Tibial nerve (tissue), 4 donors: ENCODE measurements at regions not wholly inside any gene's neighbourhood (a gene's known extent, or its start where the extent isn't known, plus 50 kb on each side); places are given as distances from the start of the nearest gene placed in this dataset.
"Not testable (repeated sequence)": the region's sequence is repeated elsewhere in the genome, so short reads cannot be mapped to it uniquely, and the experiment has no call there.

ENCODE experiments used
- DNase-seq, 2 donors: peaks; one replicate each; pipeline ENCODE4 v3.0.0-alpha.2; 2019; ENCODE audit warnings: low spot score in 2 of 2
- H3K27ac ChIP-seq, 4 donors: fragments of 200-600 bp; sonication (generic) in 3 of 4; one replicate each; pipeline ENCODE4 v1.5.1; 2017 to 2019; ENCODE audit warnings: mild to moderate bottlenecking in 1 of 4
- H3K27me3 ChIP-seq, 2 donors: fragments of 200-600 bp; sonication (generic) in 1 of 2; one replicate each; pipeline versions ENCODE4 v1.5.1 to v1.6.0; 2017 to 2019
- H3K36me3 ChIP-seq, 3 donors: fragments of 200-600 bp; sonication (generic); one replicate each; pipeline ENCODE4 v1.5.1; 2018 to 2019
- H3K4me1 ChIP-seq, 4 donors: fragments of 200-600 bp; sonication (generic) in 3 of 4; one replicate each; pipeline ENCODE4 v1.5.1; 2017 to 2019
- H3K4me3 ChIP-seq, 4 donors: fragments of 200-600 bp; sonication (generic) in 3 of 4; one replicate each; pipeline ENCODE4 v1.5.1; 2017 to 2019; ENCODE audit warnings: mild to moderate bottlenecking in 1 of 4, moderate library complexity in 1 of 4
- H3K9me3 ChIP-seq, 4 donors: fragments of 200-600 bp; sonication (generic) in 3 of 4; one replicate each; pipeline ENCODE4 v1.5.1; 2017 to 2019
- EP300 ChIP-seq, 2 donors: sonication (generic); formaldehyde crosslinking; IDR thresholded peaks; one replicate each; pipeline ENCODE4 v1.6.1; 2017; ENCODE audit warnings: antibody characterized with exemption in 2 of 2, mild to moderate bottlenecking in 1 of 2
- POLR2A ChIP-seq, 2 donors: fragments of 450-650 bp; IDR thresholded peaks; one replicate each; pipeline ENCODE4 v1.6.1; 2017; ENCODE audit warnings: antibody characterized with exemption in 2 of 2, mild to moderate bottlenecking in 2 of 2, moderate library complexity in 2 of 2
- WGBS, 2 donors: methylation state at CpG; one replicate each; pipeline ENCODE4 v1.1.5; 2018; 5-methylcytosine and 5-hydroxymethylcytosine counted together
- TF ChIP-seq, protein P1 (sequence below), 5 experiments: fragments of 200-600 bp in 3 of 5; fragments of 450-650 bp in 2 of 5; sonication (generic) in 3 of 5; IDR thresholded peaks; one replicate each; pipeline ENCODE4 v1.5.1; 2016 to 2019; ENCODE audit warnings: antibody characterized with exemption in 5 of 5, mild to moderate bottlenecking in 3 of 5, moderate library complexity in 2 of 5

DNA sequence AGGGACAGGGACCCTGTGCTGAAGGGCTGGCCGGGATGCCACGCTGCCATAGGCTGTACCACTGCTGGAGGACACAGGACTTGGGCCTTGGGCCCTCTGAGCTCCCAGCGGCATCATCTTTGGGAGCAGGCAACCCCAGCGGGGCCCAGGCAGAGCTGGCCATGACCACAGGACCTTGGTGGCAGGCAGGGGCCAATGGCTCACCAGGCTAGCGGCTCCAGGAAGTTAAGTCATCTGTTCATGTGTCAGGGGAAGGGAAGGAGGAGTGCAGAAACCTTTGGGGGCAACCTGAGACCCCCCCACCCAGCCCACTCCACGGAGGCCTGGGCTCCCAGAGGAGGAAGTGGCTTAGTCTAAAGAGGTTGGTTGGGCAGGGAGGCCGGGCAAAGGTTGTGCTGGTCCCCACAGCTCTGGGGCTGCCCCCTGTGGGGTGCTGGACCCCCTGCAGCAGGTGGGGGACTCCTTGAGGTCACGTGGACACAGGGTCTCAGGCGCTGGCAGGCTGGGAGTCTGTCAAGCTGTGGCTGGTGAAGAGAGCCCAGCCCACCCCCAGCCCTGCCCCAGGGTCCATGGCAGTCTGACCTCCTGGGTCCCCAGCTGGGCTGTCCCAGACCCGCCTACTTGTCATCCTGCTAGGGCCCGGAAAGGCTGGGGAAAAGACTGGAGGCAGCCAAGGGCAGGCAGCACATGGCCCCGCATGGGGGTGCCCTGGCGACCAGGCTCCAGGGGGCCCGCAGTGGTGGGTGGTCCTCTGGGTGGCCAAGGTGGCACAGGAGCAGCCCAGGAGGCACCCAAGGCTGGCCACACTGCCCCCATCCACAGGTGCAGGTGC, 184.3 kb downstream of the IGLL1 start:
- no peaks in the 10 kb centered on the region for H3K9me3 ChIP-seq
- DNase-seq, result no peak
- peaks cover 0 to 7% (median 0%) of the 10 kb centered on the region in 3 donors for H3K36me3 ChIP-seq
- TF ChIP-seq, protein P1, sequence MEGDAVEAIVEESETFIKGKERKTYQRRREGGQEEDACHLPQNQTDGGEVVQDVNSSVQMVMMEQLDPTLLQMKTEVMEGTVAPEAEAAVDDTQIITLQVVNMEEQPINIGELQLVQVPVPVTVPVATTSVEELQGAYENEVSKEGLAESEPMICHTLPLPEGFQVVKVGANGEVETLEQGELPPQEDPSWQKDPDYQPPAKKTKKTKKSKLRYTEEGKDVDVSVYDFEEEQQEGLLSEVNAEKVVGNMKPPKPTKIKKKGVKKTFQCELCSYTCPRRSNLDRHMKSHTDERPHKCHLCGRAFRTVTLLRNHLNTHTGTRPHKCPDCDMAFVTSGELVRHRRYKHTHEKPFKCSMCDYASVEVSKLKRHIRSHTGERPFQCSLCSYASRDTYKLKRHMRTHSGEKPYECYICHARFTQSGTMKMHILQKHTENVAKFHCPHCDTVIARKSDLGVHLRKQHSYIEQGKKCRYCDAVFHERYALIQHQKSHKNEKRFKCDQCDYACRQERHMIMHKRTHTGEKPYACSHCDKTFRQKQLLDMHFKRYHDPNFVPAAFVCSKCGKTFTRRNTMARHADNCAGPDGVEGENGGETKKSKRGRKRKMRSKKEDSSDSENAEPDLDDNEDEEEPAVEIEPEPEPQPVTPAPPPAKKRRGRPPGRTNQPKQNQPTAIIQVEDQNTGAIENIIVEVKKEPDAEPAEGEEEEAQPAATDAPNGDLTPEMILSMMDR (IDR thresholded peaks at IDR 0.05), result no peak
- TF ChIP-seq POLR2A (IDR thresholded peaks at IDR 0.05), result no peak
- no peak for TF ChIP-seq EP300 (IDR thresholded peaks at IDR 0.05)
- no peak overlapping the region for H3K27ac ChIP-seq
- WGBS, 2 donors, result 68 to 82% methylated on average over 11 of the region's 14 CpGs
- no peaks in the 10 kb centered on the region for H3K4me1 ChIP-seq
- no peak overlapping the region for H3K4me3 ChIP-seq
- no peaks in the 10 kb centered on the region for H3K27me3 ChIP-seq

DNA sequence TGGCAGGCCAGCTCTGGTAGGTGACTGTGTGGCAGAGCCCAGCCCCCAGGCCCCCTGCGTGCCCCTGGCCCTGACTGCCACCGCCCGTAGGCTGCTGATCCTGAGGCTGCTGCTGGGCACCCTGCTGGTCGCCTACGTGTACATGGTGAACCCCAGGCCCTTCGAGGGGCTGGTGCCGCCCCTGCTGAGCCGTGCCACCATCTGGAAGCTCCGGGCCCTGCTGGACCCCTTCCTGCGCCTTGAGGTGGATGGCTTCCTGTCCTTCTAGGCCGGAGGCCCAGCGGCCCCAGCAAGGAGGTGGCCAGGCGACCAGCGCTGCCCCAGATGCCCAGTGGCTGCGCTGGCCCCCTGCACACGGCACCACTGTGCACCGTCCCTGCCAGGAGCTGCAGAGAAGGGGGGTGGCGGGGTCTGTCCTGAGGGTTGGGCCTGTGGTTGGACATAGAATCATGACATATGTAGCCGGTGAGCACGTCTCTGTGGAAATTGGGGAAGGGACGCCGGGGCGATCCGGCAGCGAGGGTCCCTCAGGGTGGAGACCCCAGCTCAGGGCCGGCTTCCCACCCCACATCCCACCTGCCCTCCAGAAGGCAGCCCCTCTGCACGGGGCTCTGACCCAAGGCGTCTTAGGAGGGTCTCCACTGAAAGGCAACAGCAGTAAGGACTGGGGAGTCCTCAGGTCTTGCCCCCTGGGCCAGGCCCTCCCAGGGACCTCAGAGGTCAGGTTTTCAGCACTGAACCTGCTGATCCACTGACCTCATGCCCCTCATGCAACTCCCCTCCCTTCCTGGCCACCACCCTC, 185.4 kb downstream of the IGLL1 start:
- WGBS, 2 donors, result 90% methylated on average over 6 to 16 of the region's 28 CpGs
- H3K9me3 ChIP-seq, result no peaks in the 10 kb centered on the region
- no peak overlapping the region for H3K27ac ChIP-seq
- TF ChIP-seq POLR2A (IDR thresholded peaks at IDR 0.05), result no peak
- TF ChIP-seq, protein P1 (IDR thresholded peaks at IDR 0.05), result no peak
- TF ChIP-seq EP300 (IDR thresholded peaks at IDR 0.05), result no peak
- DNase-seq, result no peak
- no peak overlapping the region for H3K4me3 ChIP-seq
- no peaks in the 10 kb centered on the region for H3K4me1 ChIP-seq
- no peaks in the 10 kb centered on the region for H3K27me3 ChIP-seq
- H3K36me3 ChIP-seq, result peaks cover 0 to 7% (median 0%) of the 10 kb centered on the region in 3 donors

DNA sequence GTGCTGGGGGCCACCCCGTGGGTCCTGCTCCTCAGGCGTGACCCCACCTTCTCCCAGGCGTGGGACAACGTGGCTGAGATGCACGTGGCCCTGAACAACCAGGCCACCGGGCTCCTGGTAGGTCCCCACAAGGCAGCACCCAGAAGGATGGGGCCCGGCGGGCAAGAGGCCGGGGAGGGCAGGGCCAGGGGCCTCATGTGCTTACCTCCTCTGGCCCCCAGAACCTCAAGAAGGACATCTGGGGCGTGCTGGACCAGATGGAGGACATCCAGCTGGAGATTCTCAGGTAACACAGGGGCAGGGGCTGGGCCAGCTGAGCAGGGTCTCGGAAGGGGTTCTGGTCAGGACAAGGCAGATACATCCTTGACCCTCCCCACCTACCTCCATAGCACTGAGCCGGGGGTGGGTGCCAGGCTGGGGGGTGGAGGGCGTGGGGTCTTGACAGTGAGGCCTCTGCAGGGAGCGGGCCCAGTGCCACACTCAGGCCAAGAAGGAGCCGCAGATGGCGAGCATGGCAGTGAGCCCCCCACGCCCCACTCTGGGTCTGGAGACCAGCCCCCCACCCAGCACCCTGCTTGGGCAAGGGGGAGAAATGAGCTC, 186.3 kb downstream of the IGLL1 start:
- 86 to 90% methylated on average over 10 to 14 of the region's 17 CpGs for WGBS, 2 donors
- H3K27ac ChIP-seq, result no peak overlapping the region

DNA sequence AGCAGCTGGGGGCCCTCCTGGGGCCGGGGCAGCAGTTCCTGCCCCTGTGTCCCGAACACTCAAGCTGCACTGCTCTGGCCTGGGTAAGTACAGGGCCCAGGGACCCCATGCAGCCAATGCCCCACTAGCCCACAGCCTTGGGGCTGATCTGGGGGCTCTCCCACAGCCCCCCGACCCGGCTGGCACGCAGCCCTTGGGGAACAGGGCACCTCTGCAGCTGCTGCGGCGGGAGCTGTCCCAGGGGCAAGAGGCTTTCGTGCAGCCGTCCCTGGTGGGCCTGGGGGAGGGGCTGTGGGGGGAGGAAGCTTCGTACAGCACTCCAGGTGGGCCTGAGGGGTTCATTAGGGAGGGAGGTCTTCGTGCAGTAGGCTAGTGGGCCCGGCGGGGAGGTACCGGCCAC, 186.9 kb downstream of the IGLL1 start:
- H3K27me3 ChIP-seq, H3K36me3 ChIP-seq, H3K4me3 ChIP-seq, DNase-seq, H3K9me3 ChIP-seq, H3K27ac ChIP-seq, H3K4me1 ChIP-seq: not testable (repeated sequence)
- 58 to 67% methylated on average over 7 to 8 of the region's 14 CpGs for whole genome bisulfite sequencing, 2 donors

More for the DNA sequence above, 186.3 kb downstream of the IGLL1 start:
- Histone ChIP-seq H3K27me3 (no peaks in the 10 kb centered on the region), H3K9me3 (no peaks in the 10 kb centered on the region), H3K36me3 (peaks cover 0 to 7% (median 0%) of the 10 kb centered on the region in 3 donors), H3K4me1 (no peaks in the 10 kb centered on the region), H3K4me3 (no peak overlapping the region)
- TF ChIP-seq POLR2A (IDR thresholded peaks at IDR 0.05) (no peak), EP300 (IDR thresholded peaks at IDR 0.05) (no peak)
- TF ChIP-seq, protein P1 (IDR thresholded peaks at IDR 0.05), result no peak
- no peak for DNase-seq

DNA sequence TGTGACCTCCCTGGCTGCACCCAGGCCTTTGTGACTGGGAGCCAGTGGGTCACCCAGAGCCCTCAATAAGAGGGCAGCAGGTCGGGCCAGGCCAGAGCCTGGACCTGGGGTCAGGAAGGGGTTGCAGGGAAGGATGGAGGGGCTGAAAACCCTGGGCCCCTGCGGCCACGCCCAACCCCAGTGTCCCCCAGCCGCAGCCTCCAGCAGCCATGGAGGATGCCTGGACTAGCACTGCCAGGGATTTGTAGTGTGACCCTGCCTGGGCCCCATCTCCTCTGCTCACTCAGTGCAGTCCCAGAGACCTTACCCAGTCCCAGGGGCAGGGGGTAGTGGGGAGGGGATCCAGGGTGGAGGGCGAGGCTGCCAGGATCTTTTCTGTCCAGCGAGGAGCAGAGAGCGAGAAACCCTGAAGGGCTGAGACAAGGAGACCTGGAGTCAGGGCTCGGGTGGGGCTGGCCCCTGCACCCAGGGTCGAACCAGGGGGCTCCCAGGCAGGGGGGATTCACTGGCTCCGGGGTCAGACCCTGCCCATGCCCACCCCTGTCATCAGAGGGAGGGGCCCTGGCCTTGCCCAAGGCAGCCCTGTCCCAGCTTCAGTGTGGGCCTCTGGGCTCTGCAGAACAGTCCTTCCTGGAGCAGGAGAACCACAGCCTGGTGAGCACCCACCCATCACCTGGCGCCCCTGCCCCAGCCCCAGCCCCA, 187.5 kb downstream of the IGLL1 start:
- Histone ChIP-seq H3K27ac (no peak overlapping the region), H3K36me3 (peaks cover 0 to 3% (median 0%) of the 10 kb centered on the region in 3 donors), H3K9me3 (no peaks in the 10 kb centered on the region), H3K4me1 (no peaks in the 10 kb centered on the region), H3K27me3 (no peaks in the 10 kb centered on the region), H3K4me3 (no peak overlapping the region)
- 71 to 74% methylated on average over 10 to 11 of the region's 11 CpGs for WGBS, 2 donors
- TF ChIP-seq, protein P1 (IDR thresholded peaks at IDR 0.05), result no peak
- TF ChIP-seq EP300 (IDR thresholded peaks at IDR 0.05) (no peak), POLR2A (IDR thresholded peaks at IDR 0.05) (no peak)
- no peak for DNase-seq
